ENCODE measurements at regions not wholly inside any gene's neighbourhood (a gene's known extent, or its start where the extent isn't known, plus 50 kb on each side); places are given as distances from the start of the nearest gene placed in this dataset.

DNA sequence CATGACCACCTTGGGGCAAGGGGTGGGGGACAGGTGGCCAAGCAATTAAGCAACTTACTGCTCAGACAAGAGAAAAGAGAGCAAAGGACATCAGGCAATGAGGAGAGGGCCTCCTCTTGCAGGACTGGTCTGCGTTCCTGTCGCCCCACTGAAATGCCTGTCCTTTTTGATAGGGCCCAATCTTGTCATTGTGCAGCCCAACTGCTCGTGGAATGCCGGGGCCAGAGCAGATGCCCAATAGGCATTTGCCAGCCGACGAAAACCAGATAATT is 104.5 kb upstream of the SH3BP4 start:
- no peak overlapping the region for H3K4me3 ChIP-seq (ENCODE audit: low read depth, low read length)
- TF ChIP-seq, protein P1, sequence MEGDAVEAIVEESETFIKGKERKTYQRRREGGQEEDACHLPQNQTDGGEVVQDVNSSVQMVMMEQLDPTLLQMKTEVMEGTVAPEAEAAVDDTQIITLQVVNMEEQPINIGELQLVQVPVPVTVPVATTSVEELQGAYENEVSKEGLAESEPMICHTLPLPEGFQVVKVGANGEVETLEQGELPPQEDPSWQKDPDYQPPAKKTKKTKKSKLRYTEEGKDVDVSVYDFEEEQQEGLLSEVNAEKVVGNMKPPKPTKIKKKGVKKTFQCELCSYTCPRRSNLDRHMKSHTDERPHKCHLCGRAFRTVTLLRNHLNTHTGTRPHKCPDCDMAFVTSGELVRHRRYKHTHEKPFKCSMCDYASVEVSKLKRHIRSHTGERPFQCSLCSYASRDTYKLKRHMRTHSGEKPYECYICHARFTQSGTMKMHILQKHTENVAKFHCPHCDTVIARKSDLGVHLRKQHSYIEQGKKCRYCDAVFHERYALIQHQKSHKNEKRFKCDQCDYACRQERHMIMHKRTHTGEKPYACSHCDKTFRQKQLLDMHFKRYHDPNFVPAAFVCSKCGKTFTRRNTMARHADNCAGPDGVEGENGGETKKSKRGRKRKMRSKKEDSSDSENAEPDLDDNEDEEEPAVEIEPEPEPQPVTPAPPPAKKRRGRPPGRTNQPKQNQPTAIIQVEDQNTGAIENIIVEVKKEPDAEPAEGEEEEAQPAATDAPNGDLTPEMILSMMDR (IDR thresholded peaks at IDR 0.05; ENCODE audit: insufficient read depth, low read length), result no peak
- DNase-seq (ENCODE audit: low read depth), result no peak

DNA sequence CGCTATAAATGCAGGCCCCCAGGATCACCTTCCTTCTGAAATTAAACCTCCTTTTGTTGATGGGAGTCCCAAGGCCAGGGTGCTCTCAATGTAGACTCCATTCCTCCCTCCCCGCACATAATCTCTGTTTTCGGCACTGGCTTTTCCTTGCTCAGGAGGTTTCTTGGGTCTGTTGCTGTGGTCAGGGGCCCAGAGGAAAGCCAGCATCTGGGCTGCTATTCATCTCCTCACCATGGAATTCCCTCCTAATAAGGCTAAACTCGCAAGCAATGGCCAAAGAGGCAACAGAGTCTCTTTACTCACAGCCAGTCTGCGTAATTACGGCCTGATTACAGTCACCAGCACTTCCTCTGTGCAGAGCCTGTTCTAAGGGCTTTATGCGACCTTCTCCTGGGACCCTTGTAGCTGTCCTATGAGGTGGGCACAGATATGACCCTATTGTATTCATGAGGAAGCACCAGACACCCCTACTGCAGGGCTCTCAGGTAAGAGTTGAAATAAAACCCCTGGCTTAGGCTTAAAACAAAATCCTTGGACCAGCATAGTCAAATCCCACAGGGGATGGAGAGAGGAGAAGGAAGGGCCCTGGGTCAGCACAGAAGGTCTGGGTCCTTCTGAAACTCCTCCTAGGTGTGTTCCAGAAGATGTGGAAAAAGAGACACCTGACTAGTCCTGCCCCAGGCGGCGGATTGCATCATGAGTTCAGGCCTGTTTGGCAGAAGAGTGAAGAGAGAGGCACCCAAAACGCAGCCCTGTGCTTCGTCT is 105.0 kb upstream of the SH3BP4 start:
- TF ChIP-seq, protein P1 (IDR thresholded peaks at IDR 0.05; ENCODE audit: insufficient read depth, low read length), result no peak
- DNase-seq (ENCODE audit: low read depth), result no peak
- no peak overlapping the region for H3K4me3 ChIP-seq (ENCODE audit: low read depth, low read length)

DNA sequence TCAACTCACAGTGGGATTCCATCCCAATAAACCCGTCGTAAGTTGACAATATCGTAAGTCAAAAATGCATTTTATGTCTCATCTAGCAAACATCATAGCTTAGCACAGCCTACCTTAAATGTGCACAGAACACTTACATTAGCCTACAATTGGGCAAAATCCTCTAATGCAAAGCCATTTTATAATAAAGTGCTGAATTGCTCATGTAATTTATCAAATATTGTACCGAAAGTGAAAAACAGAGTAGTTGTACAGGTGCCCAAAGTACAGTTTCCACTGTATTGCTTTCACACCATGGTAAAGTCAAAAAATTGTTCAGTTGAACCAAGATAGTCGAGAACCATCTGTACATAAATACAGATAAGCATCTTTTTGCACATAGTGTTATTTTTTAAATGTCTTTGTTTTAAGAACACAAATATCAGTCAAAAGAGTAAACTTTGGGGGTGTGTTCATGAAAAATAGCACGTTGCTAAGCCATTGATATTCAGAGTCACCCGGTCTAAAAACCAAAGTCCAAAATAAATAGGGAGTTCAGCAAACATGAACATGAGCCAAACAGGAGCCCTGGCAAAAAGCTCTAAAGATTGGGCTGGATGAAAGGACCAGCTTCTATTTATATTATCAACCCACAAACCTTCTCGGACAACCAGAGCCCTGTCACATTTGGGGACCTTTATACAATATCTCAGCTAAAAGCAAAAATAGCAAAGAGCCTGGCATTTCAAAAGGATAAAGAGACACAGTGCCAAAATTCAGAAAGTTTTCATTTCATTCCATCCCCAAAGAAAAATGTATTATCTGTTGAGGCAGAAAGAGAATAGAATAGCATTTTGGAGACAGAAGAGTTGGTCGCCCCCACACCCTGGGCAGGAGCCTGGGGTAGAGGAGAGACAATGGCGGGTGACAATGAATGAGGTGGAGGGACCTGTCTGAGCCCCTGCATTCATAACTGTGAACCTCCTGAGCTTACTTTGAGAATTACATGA is 105.9 kb upstream of the SH3BP4 start:
- no peak for DNase-seq (ENCODE audit: low read depth)
- H3K4me3 ChIP-seq (ENCODE audit: low read depth, low read length), result no peak overlapping the region
- TF ChIP-seq, protein P1 (IDR thresholded peaks at IDR 0.05; ENCODE audit: insufficient read depth, low read length), result no peak

DNA sequence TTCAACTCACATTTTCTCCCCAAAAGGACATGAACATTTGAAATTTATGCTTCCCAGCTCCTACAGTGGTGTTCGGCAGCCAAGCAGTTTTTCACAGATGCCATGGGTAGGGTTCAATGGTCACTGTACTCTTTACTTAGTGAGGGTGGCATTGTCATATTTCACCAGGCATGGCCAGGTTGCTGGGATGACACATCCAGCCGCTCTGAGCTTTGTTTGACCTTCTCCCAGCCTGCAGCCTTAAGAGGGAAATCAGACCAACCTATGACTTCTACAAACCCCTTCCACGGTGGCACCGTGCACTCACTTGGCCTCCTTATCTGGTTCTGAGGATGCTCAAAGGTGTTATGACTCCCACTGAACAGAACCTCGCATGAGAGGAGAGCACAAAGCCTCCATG is 108.4 kb upstream of the SH3BP4 start:
- TF ChIP-seq, protein P1 (IDR thresholded peaks at IDR 0.05; ENCODE audit: insufficient read depth, low read length), result no peak
- no peak for DNase-seq (ENCODE audit: low read depth)
- no peak overlapping the region for H3K4me3 ChIP-seq (ENCODE audit: low read depth, low read length)

DNA sequence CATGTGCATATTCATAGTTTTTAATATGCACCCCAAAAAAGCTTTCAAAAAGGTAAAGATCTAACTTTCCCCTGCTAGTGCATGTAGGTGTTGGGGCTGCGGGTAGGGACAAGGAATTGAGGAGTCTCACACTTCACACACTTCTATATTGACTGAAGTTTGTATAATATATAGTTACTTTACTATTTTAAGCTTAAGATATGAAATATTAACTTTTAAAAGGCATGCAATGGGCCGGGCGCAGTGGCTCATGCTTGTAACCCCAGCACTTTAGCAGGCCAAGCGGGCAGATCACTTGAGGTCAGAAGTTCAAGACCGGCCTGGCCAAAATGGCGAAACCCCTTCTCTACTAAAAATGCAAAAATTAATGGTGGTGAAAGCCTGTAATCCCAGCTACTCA is 109.1 kb upstream of the SH3BP4 start:
- TF ChIP-seq, protein P1 (IDR thresholded peaks at IDR 0.05; ENCODE audit: insufficient read depth, low read length), result no peak
- H3K4me3 ChIP-seq (ENCODE audit: low read depth, low read length), result no peak overlapping the region
- DNase-seq (ENCODE audit: low read depth), result no peak

DNA sequence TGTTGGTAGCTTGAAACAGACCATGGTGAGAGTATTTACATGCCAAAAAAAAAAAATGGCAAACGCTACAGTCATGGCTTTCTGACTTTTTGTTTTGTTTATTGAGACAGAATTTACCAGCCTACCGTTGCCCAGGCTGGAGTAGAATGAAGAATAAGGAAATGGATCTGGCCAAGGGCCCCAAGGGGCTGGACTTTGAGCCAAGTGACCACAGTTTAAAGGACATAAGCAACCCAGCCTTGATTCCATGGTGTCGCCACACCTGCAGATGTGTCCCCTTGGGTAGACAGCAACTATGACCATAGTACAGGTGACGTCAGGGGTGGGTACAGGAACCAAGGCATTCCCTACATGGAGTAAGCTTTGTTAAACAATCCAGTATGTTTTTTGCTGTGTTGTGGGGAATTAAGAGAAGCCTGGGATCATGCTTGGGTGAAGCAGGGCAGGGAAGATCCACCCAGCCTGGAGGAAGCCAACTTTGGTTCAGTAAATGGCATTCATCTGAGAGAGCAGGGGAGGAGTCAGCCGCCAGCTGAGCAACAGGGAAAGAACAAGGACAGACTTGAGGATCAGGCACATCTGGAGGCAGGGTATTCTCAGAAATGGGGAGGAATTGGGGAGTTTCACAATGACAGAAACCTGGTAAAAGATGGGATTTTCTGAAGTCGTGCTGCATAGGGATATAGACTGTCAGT is 110.3 kb upstream of the SH3BP4 start:
- H3K4me3 ChIP-seq (ENCODE audit: low read depth, low read length), result no peak overlapping the region
- TF ChIP-seq, protein P1 (IDR thresholded peaks at IDR 0.05; ENCODE audit: insufficient read depth, low read length), result no peak
- DNase-seq (ENCODE audit: low read depth), result no peak

Data from fibroblast of the aortic adventitia (primary cell).